ENCODE measurements at regions not wholly inside any gene's neighbourhood (a gene's known extent, or its start where the extent isn't known, plus 50 kb on each side); places are given as distances from the start of the nearest gene placed in this dataset.
"Not testable (repeated sequence)": the region's sequence is repeated elsewhere in the genome, so short reads cannot be mapped to it uniquely, and the experiment has no call there.

DNA sequence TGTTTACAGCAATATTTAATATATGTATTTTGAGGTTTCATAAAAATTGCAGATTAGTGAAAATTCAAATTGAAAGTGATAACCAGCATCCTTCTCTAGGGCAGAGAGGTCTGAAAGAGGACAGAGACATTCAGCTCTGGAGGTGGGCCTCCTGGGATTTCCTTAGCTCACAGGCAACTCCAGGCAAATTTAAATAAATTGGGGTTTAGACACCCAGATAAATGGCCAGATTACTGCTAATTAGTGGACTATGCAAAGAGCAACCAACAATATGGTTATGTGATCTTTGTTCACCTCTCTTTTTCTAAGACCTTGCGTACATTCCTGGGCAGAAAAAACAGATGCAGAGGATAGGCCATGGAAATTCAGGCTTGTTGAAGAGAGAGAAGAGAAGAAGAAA lies 1282.8 kb upstream of the ACVR2A start:
- Mint-ChIP-seq H3K4me3 (ENCODE audit: low read depth) (no peak overlapping the region), H3K27me3 (no peaks in the 10 kb centered on the region), H3K36me3 (ENCODE audit: insufficient read depth) (no peaks in the 10 kb centered on the region), H3K9me3 (ENCODE audit: low read depth) (peaks cover 3% of the 10 kb centered on the region), H3K27ac (no peak overlapping the region), H3K4me1 (ENCODE audit: low read depth) (no peaks in the 10 kb centered on the region)
- TF ChIP-seq CTCF (IDR thresholded peaks at IDR 0.05; ENCODE audit: unreplicated experiment): no peak
- no peak for DNase-seq (ENCODE audit: low spot score, unreplicated experiment)

- Mint-ChIP-seq H3K4me1 (ENCODE audit: low read depth) (peaks cover 11% of the 10 kb centered on the region), H3K4me3 (ENCODE audit: low read depth) (no peak overlapping the region), H3K9me3 (ENCODE audit: low read depth) (no peaks in the 10 kb centered on the region), H3K27me3 (no peaks in the 10 kb centered on the region), H3K36me3 (ENCODE audit: insufficient read depth) (no peaks in the 10 kb centered on the region), H3K27ac (no peak overlapping the region)
- no peak for TF ChIP-seq CTCF (IDR thresholded peaks at IDR 0.05; ENCODE audit: unreplicated experiment)
- DNase-seq (ENCODE audit: low spot score, unreplicated experiment): no peak
Measured at GRCh38 chr2:146547236-146547635, 1297.6 kb upstream of the ACVR2A start.

- H3K4me1 Mint-ChIP-seq (ENCODE audit: low read depth): peaks cover 24% of the 10 kb centered on the region
- no peaks in the 10 kb centered on the region for H3K27me3 Mint-ChIP-seq
- H3K27ac Mint-ChIP-seq: no peak overlapping the region
- no peaks in the 10 kb centered on the region for H3K36me3 Mint-ChIP-seq (ENCODE audit: insufficient read depth)
- no peaks in the 10 kb centered on the region for H3K9me3 Mint-ChIP-seq (ENCODE audit: low read depth)
- no peak for TF ChIP-seq CTCF (IDR thresholded peaks at IDR 0.05; ENCODE audit: unreplicated experiment)
- no peak for DNase-seq (ENCODE audit: low spot score, unreplicated experiment)
- no peak overlapping the region for H3K4me3 Mint-ChIP-seq (ENCODE audit: low read depth)
Measured at GRCh38 chr2:146544701-146545100, 1300.1 kb upstream of the ACVR2A start.

DNA sequence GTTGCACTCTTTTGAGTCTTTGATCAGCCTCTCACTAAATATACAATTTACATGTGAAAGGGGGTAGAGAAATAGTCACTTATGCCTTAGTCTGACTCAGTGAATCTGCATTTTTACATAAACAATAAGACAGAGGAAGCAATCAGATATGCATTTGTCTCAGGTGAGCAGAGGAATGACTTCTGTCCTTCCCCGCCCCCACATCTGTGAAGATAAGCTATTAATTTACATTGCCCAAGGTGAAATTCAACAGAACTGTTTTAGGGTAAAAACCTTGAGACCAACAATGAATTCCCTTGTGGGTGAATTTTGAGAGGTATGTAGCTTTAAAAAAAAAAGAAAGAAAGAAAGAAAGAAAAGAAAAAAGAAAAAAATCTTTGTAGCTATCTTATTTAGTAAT lies 1302.9 kb upstream of the ACVR2A start:
- Mint-ChIP-seq H3K36me3 (ENCODE audit: insufficient read depth) (no peaks in the 10 kb centered on the region), H3K27ac (no peak overlapping the region), H3K9me3 (ENCODE audit: low read depth) (peaks cover under 1% of the 10 kb centered on the region), H3K4me1 (ENCODE audit: low read depth) (peaks cover 24% of the 10 kb centered on the region), H3K27me3 (no peaks in the 10 kb centered on the region), H3K4me3 (ENCODE audit: low read depth) (no peak overlapping the region)
- no peak for TF ChIP-seq CTCF (IDR thresholded peaks at IDR 0.05; ENCODE audit: unreplicated experiment)
- DNase-seq (ENCODE audit: low spot score, unreplicated experiment): no peak

- no peak for DNase-seq (ENCODE audit: low spot score, unreplicated experiment)
- Mint-ChIP-seq H3K27ac (no peak overlapping the region), H3K27me3 (no peaks in the 10 kb centered on the region), H3K9me3 (ENCODE audit: low read depth) (peaks cover 8% of the 10 kb centered on the region), H3K36me3 (ENCODE audit: insufficient read depth) (no peaks in the 10 kb centered on the region), H3K4me1 (ENCODE audit: low read depth) (peaks cover 24% of the 10 kb centered on the region), H3K4me3 (ENCODE audit: low read depth) (no peak overlapping the region)
- TF ChIP-seq CTCF (IDR thresholded peaks at IDR 0.05; ENCODE audit: unreplicated experiment): no peak
Measured at GRCh38 chr2:146540271-146540932, 1304.4 kb upstream of the ACVR2A start.

DNA sequence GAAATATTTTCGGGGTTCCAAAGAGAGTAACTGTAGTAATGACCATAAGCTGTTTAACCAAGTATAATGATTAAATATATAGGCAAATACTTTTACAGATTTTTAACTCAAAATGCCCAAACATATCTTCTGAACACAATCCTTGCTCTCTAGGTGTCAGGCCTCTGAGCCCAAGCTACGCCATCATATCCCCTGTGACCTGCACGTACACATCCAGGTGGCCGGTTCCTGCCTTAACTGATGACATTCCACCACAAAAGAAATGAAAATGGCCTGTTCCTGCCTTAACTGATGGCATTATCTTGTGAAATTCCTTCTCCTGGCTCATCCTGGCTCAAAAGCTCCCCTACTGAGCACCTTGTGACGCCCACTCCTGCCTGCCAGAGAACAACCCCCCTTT lies 1305.1 kb upstream of the ACVR2A start:
- H3K4me3 Mint-ChIP-seq (ENCODE audit: low read depth); H3K27ac Mint-ChIP-seq; H3K36me3 Mint-ChIP-seq (ENCODE audit: insufficient read depth); H3K27me3 Mint-ChIP-seq; DNase-seq (ENCODE audit: low spot score, unreplicated experiment); H3K9me3 Mint-ChIP-seq (ENCODE audit: low read depth): not testable (repeated sequence)
- H3K4me1 Mint-ChIP-seq (ENCODE audit: low read depth): peaks cover 24% of the 10 kb centered on the region

All from progenitor cell of endocrine pancreas (in vitro differentiated cells).